Thyroid gland (tissue), 4 donors: ENCODE measurements at regions not wholly inside any gene's neighbourhood (a gene's known extent, or its start where the extent isn't known, plus 50 kb on each side); places are given as distances from the start of the nearest gene placed in this dataset.

ENCODE experiments used
- POLR2A ChIP-seq, 2 donors: fragments of 450-650 bp; IDR thresholded peaks; one replicate each; pipeline ENCODE4 v1.6.1; 2017; ENCODE audit warnings: antibody characterized with exemption in 2 of 2, mild to moderate bottlenecking in 2 of 2, moderate library complexity in 1 of 2
- TF ChIP-seq, protein P1 (sequence below), 6 experiments: fragments of 200-600 bp in 3 of 6; fragments of 450-650 bp in 3 of 6; sonication (generic) in 3 of 6; IDR thresholded peaks; one replicate each; pipeline ENCODE4 v1.5.1; 2016 to 2019; ENCODE audit warnings: antibody characterized with exemption in 6 of 6, mild to moderate bottlenecking in 2 of 6, inconsistent platforms in 1 of 6, moderate library complexity in 1 of 6

DNA sequence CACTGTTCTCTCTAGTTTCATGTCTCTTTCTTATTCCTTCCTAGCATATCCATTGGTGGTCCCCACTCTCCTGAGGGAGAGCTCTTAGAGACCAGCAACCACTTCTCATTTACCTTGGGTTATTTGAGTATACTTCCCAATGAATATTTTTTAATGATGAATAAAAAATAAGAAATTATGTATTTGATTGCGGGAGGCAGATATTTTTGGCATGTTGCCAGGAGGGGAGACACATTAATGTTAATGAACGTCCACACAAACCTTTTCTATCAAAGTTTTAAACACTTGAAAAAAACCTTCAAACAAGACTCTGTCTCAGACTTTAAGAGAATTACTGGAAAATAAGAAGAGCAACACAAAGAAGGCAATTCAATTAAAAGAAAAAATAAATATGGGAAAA lies 260.6 kb upstream of the MAGI2 start:
- TF ChIP-seq, protein P1, sequence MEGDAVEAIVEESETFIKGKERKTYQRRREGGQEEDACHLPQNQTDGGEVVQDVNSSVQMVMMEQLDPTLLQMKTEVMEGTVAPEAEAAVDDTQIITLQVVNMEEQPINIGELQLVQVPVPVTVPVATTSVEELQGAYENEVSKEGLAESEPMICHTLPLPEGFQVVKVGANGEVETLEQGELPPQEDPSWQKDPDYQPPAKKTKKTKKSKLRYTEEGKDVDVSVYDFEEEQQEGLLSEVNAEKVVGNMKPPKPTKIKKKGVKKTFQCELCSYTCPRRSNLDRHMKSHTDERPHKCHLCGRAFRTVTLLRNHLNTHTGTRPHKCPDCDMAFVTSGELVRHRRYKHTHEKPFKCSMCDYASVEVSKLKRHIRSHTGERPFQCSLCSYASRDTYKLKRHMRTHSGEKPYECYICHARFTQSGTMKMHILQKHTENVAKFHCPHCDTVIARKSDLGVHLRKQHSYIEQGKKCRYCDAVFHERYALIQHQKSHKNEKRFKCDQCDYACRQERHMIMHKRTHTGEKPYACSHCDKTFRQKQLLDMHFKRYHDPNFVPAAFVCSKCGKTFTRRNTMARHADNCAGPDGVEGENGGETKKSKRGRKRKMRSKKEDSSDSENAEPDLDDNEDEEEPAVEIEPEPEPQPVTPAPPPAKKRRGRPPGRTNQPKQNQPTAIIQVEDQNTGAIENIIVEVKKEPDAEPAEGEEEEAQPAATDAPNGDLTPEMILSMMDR (IDR thresholded peaks at IDR 0.05) = no peak
- no peak for TF ChIP-seq POLR2A (IDR thresholded peaks at IDR 0.05)
